B cell (primary cell): ENCODE measurements at regions not wholly inside any gene's neighbourhood (a gene's known extent, or its start where the extent isn't known, plus 50 kb on each side); places are given as distances from the start of the nearest gene placed in this dataset.

Source experiments
- EZH2 ChIP-seq: IDR thresholded peaks from 2 replicates; pipeline ENCODE4 v1.6.1; 2012; ENCODE audit warnings: borderline replicate concordance, low read depth, mild to moderate bottlenecking, moderate library complexity, low read length; ENCODE audit not compliant: insufficient read depth, poor library complexity, severe bottlenecking
- TF ChIP-seq, protein P1 (sequence below): fragments of 200-600 bp; IDR thresholded peaks from one replicate; pipeline ENCODE4 v1.8.0; 2022; ENCODE audit warnings: antibody characterized with exemption, mild to moderate bottlenecking

- TF ChIP-seq, protein P1, sequence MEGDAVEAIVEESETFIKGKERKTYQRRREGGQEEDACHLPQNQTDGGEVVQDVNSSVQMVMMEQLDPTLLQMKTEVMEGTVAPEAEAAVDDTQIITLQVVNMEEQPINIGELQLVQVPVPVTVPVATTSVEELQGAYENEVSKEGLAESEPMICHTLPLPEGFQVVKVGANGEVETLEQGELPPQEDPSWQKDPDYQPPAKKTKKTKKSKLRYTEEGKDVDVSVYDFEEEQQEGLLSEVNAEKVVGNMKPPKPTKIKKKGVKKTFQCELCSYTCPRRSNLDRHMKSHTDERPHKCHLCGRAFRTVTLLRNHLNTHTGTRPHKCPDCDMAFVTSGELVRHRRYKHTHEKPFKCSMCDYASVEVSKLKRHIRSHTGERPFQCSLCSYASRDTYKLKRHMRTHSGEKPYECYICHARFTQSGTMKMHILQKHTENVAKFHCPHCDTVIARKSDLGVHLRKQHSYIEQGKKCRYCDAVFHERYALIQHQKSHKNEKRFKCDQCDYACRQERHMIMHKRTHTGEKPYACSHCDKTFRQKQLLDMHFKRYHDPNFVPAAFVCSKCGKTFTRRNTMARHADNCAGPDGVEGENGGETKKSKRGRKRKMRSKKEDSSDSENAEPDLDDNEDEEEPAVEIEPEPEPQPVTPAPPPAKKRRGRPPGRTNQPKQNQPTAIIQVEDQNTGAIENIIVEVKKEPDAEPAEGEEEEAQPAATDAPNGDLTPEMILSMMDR: no peak
- no peak for TF ChIP-seq EZH2
These were observed 292.4 kb upstream of the SGO1 start for GRCh38 chr3:20478436-20478835.
